ENCODE measurements at regions not wholly inside any gene's neighbourhood (a gene's known extent, or its start where the extent isn't known, plus 50 kb on each side); places are given as distances from the start of the nearest gene placed in this dataset.

GRCh38 chr22:49629261-49629570, 198.5 kb downstream of the BRD1 start:
- BruUV-seq (replicated peaks), result no TSS peak
- TF ChIP-seq ELF1 (IDR thresholded peaks at IDR 0.05; ENCODE audit: borderline replicate concordance, low read depth) (no peak), YY1 (IDR thresholded peaks at IDR 0.05; ENCODE audit: extremely low read depth, insufficient replicate concordance, low read depth, low read length) (no peak), ZFX (IDR thresholded peaks at IDR 0.05) (no peak), EGR1 (IDR thresholded peaks at IDR 0.05; ENCODE audit: low read depth) (no peak), EZH2 (IDR thresholded peaks at IDR 0.05) (no peak), RAD21 (IDR thresholded peaks at IDR 0.05; ENCODE audit: low read depth) (no peak), SIN3A (IDR thresholded peaks at IDR 0.05; ENCODE audit: low read depth) (no peak), CBX3 (IDR thresholded peaks at IDR 0.05; ENCODE audit: low read depth) (no peak), FOSL1 (IDR thresholded peaks at IDR 0.05; ENCODE audit: low read depth) (no peak), CEBPB (IDR thresholded peaks at IDR 0.05; ENCODE audit: low read depth) (no peak), JUND (IDR thresholded peaks at IDR 0.05) (no peak), SP1 (IDR thresholded peaks at IDR 0.05; ENCODE audit: low read depth) (no peak), SRF (IDR thresholded peaks at IDR 0.05; ENCODE audit: low read depth) (no peak), EZH2phosphoT487 (IDR thresholded peaks at IDR 0.05; ENCODE audit: borderline replicate concordance) (no peak), TCF7L2 (IDR thresholded peaks at IDR 0.05; ENCODE audit: borderline replicate concordance, extremely low read depth, insufficient read depth, insufficient read length) (no peak), POLR2A (IDR thresholded peaks at IDR 0.05; ENCODE audit: borderline replicate concordance, extremely low read depth, insufficient read depth, insufficient read length) (no peak), CTCF (IDR thresholded peaks at IDR 0.05 in 2 of 3, conservative IDR thresholded peaks at IDR 0.05 in 1 of 3; ENCODE audit: borderline replicate concordance in 1 of 3, insufficient read depth in 1 of 3, low read depth in 2 of 3, low read length in 2 of 3) (no peak), REST (IDR thresholded peaks at IDR 0.05; ENCODE audit: low read depth) (no peak), ATF3 (IDR thresholded peaks at IDR 0.05) (no peak), POLR2AphosphoS5 (IDR thresholded peaks at IDR 0.05; ENCODE audit: low read depth, low read length) (no peak)
- no peak overlapping the region for H2AFZ ChIP-seq (ENCODE audit: low read depth, low read length, poor library complexity, severe bottlenecking)
- no peaks in the 10 kb centered on the region for H4K20me1 ChIP-seq (ENCODE audit: insufficient read depth)
- no peak overlapping the region for H3K4me3 ChIP-seq (replicated peaks in 1 of 2; ENCODE audit: low read depth in 1 of 2, low read length in 2 of 2)
- H3K4me1 ChIP-seq (ENCODE audit: control insufficient read depth in 1 of 2, insufficient read depth in 2 of 2, low read length in 2 of 2), result no peaks in the 10 kb centered on the region
- no peaks in the 10 kb centered on the region for H3K36me3 ChIP-seq (ENCODE audit: control insufficient read depth in 1 of 2, insufficient read depth in 2 of 2, low read length in 2 of 2)
- ATAC-seq, result no peak
- no peak for DNase-seq (ENCODE audit: low read depth, low spot score)
- H3K9me3 ChIP-seq (ENCODE audit: control insufficient read depth in 1 of 2, insufficient read depth in 1 of 2, low read depth in 1 of 2, low read length in 2 of 2), result no peaks in the 10 kb centered on the region
- H3K79me2 ChIP-seq (ENCODE audit: insufficient read depth, low read length), result peaks cover 78% of the 10 kb centered on the region
- ChIA-PET POLR2A (no interaction called here), CTCF (no interaction called here), RAD21 (ENCODE audit: low non-redundant PET in 1 of 2, low total read pairs in 2 of 2, uncharacterized antibody in 2 of 2, unreplicated experiment in 2 of 2) (no interaction called here)
- no peak overlapping the region for H3K4me2 ChIP-seq (ENCODE audit: low read length)
- intact Hi-C loops (cut with micrococcal nuclease), result no loop called here
- H3K27me3 ChIP-seq (ENCODE audit: insufficient read depth, low read length), result no peaks in the 10 kb centered on the region
- no peaks in the 10 kb centered on the region for H3K9me2 ChIP-seq (ENCODE audit: insufficient read depth)
- H3K9ac ChIP-seq (ENCODE audit: low read length), result no peak overlapping the region
- H3K27ac ChIP-seq (ENCODE audit: low read depth, low read length), result no peak overlapping the region
